Heart left ventricle (tissue), 13 donors: ENCODE measurements at regions not wholly inside any gene's neighbourhood (a gene's known extent, or its start where the extent isn't known, plus 50 kb on each side); places are given as distances from the start of the nearest gene placed in this dataset.

Source experiments
- CTCF ChIP-seq, 12 donors: fragments of 200-600 bp; sonication (generic) in 4 of 12; IDR thresholded peaks; one replicate each; pipeline versions ENCODE4 v1.5.0 to v1.8.0; 2018 to 2022; ENCODE audit warnings: antibody characterized with exemption in 12 of 12, mild to moderate bottlenecking in 5 of 12
- POLR2A ChIP-seq, 2 donors: fragments of 450-650 bp; IDR thresholded peaks; one replicate each; pipeline ENCODE4 v1.6.1; 2017; ENCODE audit warnings: antibody characterized with exemption in 2 of 2, mild to moderate bottlenecking in 2 of 2, moderate library complexity in 2 of 2
- donor health status: ischemic (EF 13 %, LVEDD 7.1; RV severe dilation, severe dysfunction).
- donor health status: DM: no; HTN: yes; CAD: no.
- donor health status: DM: no; HTN: no; CAD: no.
- donor health status: ischemic (EF 25% LVEDD 6.9; RV normal size, moderate dysfunction).
- donor health status: ischemic (EF 25% LVEDD 5.7; RV mildly dilated, moderate dysfunction).
- donor health status: ischemic (EF 35%, LVEDD 5.7; RV mildly dilated, moderate dysfunction).
- donor health status: nonischemic (EF 11% LVEDD 7.7; RV severe dilation, severe dysfunction).
- donor health status: DM: yes; HTN: yes; CAD: no.
- donor health status: PGD.
- donor health status: ischemic (EF 29% LVEDD 5.4; RV normal size, mild dysfunction).
- donor health status: nonischemic (EF 23%, LVEDD 6.1; RV moderate dilation, normal function).

- no peak for TF ChIP-seq CTCF (IDR thresholded peaks at IDR 0.05)
- TF ChIP-seq POLR2A (IDR thresholded peaks at IDR 0.05), result no peak
These were observed 198.2 kb downstream of the ADCYAP1 start for GRCh38 chr18:1102848-1103247.
